HFFc6 (cell line): ENCODE measurements at regions not wholly inside any gene's neighbourhood (a gene's known extent, or its start where the extent isn't known, plus 50 kb on each side); places are given as distances from the start of the nearest gene placed in this dataset.

Source experiments
- DNase-seq: peaks from one replicate; pipeline ENCODE4 v3.0.0-alpha.2; 2018
- H3K27ac Mint-ChIP-seq: 2 replicates; pipeline ENCODE4 v1.8.0; 2020; ENCODE audit warnings: mild to moderate bottlenecking, mixed read lengths
- H3K27me3 Mint-ChIP-seq: 2 replicates; pipeline ENCODE4 v1.8.0; 2021; ENCODE audit warnings: mild to moderate bottlenecking, moderate library complexity, mixed read lengths; ENCODE audit not compliant: insufficient read depth
- H3K36me3 Mint-ChIP-seq: 2 replicates; pipeline ENCODE4 v1.8.0; 2021; ENCODE audit warnings: low read depth, mixed read lengths
- H3K4me1 Mint-ChIP-seq: 2 replicates; pipeline ENCODE4 v1.8.0; 2020; ENCODE audit warnings: low read depth, mixed read lengths
- H3K4me3 Mint-ChIP-seq: 2 replicates; pipeline ENCODE4 v1.8.0; 2020; ENCODE audit warnings: mild to moderate bottlenecking, moderate library complexity, mixed read lengths
- H3K9me3 Mint-ChIP-seq: 2 replicates; pipeline ENCODE4 v1.8.0; 2020; ENCODE audit warnings: mild to moderate bottlenecking, mixed read lengths
- CTCF ChIP-seq: fragments of 200-600 bp; sonication (generic); IDR thresholded peaks from 2 replicates; pipeline ENCODE4 v1.5.0; 2021; ENCODE audit warnings: antibody characterized with exemption, mild to moderate bottlenecking

- Mint-ChIP-seq H3K4me1 (peaks cover 7% of the 10 kb centered on the region), H3K36me3 (no peaks in the 10 kb centered on the region), H3K9me3 (no peaks in the 10 kb centered on the region), H3K27ac (no peak overlapping the region), H3K27me3 (peaks cover 51% of the 10 kb centered on the region), H3K4me3 (no peak overlapping the region)
- DNase-seq: no peak
- TF ChIP-seq CTCF: no peak
Measured at GRCh38 chr9:38313421-38313820, 79.1 kb upstream of the ALDH1B1 start.

DNA sequence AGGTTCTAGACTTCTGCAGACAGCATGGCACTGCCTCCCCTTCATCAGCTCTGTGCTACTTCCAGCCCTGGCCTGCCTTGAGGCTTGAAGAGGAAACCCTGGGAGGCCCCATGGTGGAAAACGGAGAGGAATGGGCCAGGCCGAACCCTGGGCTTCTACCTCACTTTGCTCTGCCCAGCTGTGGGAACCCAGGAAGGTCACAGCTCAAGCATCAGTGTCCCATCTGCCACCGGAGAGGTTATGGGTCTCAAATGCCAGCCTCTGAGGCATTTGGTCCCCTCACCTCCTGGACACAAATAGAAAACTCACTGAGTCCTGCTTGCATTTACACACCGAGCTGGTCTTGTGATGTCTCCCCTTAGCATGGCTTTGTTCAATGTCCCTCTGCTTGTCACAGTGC is 80.1 kb upstream of the ALDH1B1 start:
- Mint-ChIP-seq H3K4me3 (no peak overlapping the region), H3K4me1 (peaks cover 7% of the 10 kb centered on the region), H3K27me3 (peaks cover 51% of the 10 kb centered on the region), H3K27ac (no peak overlapping the region), H3K36me3 (no peaks in the 10 kb centered on the region), H3K9me3 (no peaks in the 10 kb centered on the region)
- TF ChIP-seq CTCF: no peak
- DNase-seq: no peak

GRCh38 chr9:38311382-38312270 is 80.9 kb upstream of the ALDH1B1 start:
- no peaks in the 10 kb centered on the region for H3K36me3 Mint-ChIP-seq
- no peaks in the 10 kb centered on the region for H3K9me3 Mint-ChIP-seq
- peaks cover 56% of the 10 kb centered on the region for H3K27me3 Mint-ChIP-seq
- no peak for TF ChIP-seq CTCF
- H3K4me1 Mint-ChIP-seq: peaks cover 7% of the 10 kb centered on the region
- H3K4me3 Mint-ChIP-seq: no peak overlapping the region
- no peak overlapping the region for H3K27ac Mint-ChIP-seq
- DNase-seq: no peak

DNA sequence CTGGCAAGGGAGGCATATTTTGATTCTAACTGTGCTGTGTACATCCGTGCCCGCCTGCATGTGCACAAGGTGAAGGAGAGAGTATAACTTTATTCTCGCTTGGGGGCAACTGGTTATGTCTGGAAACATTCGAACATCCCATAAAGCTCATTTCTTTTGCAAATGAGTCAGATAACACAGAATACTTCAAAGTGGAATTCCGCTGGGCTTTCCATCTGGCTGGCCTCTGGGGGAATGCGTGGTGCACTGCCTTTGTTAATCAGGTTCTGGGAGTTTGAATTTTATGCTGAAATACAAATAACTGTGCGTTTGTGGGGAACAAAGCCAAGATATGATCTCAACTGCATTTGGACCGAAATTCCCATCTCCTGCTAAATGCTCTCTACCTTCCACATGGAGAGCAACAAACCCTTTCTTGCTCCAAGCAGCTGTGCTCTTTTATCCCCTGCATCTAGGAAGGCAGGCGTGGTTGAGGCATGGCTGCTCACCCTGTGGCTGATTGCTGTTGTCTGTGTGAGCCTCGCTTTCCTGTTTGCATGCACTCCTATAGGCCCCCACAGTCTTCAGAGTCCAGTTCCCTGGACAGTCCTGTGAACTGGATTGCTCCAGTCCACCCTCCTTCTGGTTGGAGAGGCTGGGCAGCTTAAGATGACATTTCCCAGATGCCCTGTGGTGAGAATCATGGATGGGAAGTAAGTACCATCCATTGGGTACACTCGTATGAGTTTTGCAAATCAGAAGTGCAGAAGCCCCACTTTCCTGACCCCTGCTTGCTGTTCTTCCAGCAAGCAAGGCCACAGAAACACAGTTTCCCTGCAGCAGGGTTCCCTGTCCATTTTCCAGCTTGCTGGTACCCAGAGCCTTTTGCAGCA is 82.9 kb upstream of the ALDH1B1 start:
- Mint-ChIP-seq H3K9me3 (no peaks in the 10 kb centered on the region), H3K36me3 (no peaks in the 10 kb centered on the region), H3K4me1 (peaks cover 7% of the 10 kb centered on the region), H3K27me3 (peaks cover 46% of the 10 kb centered on the region), H3K27ac (no peak overlapping the region), H3K4me3 (no peak overlapping the region)
- no peak for TF ChIP-seq CTCF
- peak; percentile 16 for DNase-seq

DNA sequence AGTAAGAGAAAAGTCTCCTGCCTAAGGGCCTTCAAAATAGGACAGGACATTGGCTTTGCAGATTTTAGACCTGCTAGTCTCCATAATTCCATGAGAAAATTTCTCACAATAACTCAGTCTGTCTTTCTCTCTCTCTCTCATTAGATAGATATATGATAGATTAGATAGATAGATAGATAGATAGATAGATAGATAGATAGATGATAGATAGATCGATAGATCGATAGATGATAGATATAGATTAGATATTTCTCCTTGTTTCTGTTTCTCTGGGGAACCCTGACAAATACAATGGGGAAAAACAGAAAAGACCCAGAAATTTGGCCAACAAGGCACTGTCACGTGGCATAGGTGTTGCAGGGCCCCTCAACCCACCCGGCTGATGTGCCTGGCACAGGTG is 84.4 kb upstream of the ALDH1B1 start:
- Mint-ChIP-seq H3K4me3 (no peak overlapping the region), H3K27me3 (peaks cover 37% of the 10 kb centered on the region), H3K36me3 (no peaks in the 10 kb centered on the region), H3K9me3 (no peaks in the 10 kb centered on the region), H3K4me1 (peaks cover 7% of the 10 kb centered on the region), H3K27ac (no peak overlapping the region)
- no peak for DNase-seq
- TF ChIP-seq CTCF: no peak
